ENCODE measurements at regions not wholly inside any gene's neighbourhood (a gene's known extent, or its start where the extent isn't known, plus 50 kb on each side); places are given as distances from the start of the nearest gene placed in this dataset.

DNA sequence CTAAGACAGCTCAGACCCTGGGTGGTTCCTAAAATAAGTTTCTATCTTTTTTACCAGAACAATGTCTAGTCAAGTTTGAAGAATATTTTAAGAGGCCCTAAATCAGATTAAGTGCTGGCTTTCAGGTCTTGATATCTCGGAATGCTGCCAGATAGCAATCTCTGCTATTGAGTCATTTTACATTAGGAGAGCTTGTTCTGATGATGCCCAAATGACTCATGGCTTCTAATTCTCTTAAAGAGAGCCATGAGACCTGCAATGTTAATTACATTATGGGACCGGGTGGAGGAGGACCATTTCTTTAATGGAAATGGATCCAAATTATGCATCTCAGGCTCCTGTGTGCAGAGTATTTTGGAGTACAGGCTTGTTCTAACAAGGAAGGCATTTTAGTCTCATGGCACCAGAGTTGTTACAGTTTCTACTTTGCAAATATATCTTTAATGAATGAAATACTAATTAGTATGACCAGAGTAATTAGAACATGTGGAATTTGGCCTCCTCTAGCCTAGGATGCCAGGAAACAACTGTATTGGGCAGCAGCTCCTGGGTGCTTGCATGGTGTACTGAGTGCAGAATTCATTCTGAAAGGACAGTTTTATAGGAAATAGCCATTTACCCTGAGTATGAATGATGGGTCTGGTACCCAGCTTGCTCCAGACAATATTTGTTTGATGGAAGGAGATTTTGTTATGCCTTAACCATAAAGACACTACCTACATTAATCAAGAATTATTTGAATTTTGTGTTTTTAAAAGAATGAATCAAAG, 94.0 kb upstream of the SULT1C3 start:
- no peak overlapping the region for H3K27ac ChIP-seq (ENCODE audit: insufficient read length, low read depth, low read length)
- H4K20me1 ChIP-seq (ENCODE audit: control insufficient read depth, insufficient read depth, insufficient read length), result no peaks in the 10 kb centered on the region
- WGBS (ENCODE audit: extremely low coverage, insufficient read length, low lambda C conversion rate), result no CpG with 5 or more reads among the region's 2 CpGs
- no peak overlapping the region for H2BK20ac ChIP-seq (ENCODE audit: low read depth, low read length, poor library complexity, severe bottlenecking)
- no peak overlapping the region for H3T11ph ChIP-seq (ENCODE audit: low read length)
- no peak overlapping the region for H3K18ac ChIP-seq (ENCODE audit: insufficient read length, low read depth, low read length)
- TF ChIP-seq, protein P1, sequence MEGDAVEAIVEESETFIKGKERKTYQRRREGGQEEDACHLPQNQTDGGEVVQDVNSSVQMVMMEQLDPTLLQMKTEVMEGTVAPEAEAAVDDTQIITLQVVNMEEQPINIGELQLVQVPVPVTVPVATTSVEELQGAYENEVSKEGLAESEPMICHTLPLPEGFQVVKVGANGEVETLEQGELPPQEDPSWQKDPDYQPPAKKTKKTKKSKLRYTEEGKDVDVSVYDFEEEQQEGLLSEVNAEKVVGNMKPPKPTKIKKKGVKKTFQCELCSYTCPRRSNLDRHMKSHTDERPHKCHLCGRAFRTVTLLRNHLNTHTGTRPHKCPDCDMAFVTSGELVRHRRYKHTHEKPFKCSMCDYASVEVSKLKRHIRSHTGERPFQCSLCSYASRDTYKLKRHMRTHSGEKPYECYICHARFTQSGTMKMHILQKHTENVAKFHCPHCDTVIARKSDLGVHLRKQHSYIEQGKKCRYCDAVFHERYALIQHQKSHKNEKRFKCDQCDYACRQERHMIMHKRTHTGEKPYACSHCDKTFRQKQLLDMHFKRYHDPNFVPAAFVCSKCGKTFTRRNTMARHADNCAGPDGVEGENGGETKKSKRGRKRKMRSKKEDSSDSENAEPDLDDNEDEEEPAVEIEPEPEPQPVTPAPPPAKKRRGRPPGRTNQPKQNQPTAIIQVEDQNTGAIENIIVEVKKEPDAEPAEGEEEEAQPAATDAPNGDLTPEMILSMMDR (conservative IDR thresholded peaks at IDR 0.05), result no peak
- DNase-seq, result no peak
- H2BK120ac ChIP-seq (ENCODE audit: low read depth, low read length, poor library complexity, severe bottlenecking), result no peak overlapping the region
- H3K9ac ChIP-seq (ENCODE audit: extremely low read depth, insufficient read length, low read length), result no peak overlapping the region
- H3K27me3 ChIP-seq (ENCODE audit: insufficient read depth, low read length), result no peaks in the 10 kb centered on the region
- H4K5ac ChIP-seq (ENCODE audit: insufficient read length, low read depth, low read length), result no peak overlapping the region
- no peaks in the 10 kb centered on the region for H3K9me3 Mint-ChIP-seq
- no peaks in the 10 kb centered on the region for H3K4me1 Mint-ChIP-seq
- H3K4me1 ChIP-seq (ENCODE audit: insufficient read depth, low read length), result no peaks in the 10 kb centered on the region
- no peak overlapping the region for H2AK5ac ChIP-seq (ENCODE audit: insufficient read length, low read length)
- H3K27ac Mint-ChIP-seq, result no peak overlapping the region
- H3K79me2 ChIP-seq (ENCODE audit: insufficient read depth, low read length), result no peaks in the 10 kb centered on the region
- no peak overlapping the region for H2BK15ac ChIP-seq (ENCODE audit: low read depth, low read length)
- H3K27me3 Mint-ChIP-seq (ENCODE audit: low read depth), result no peaks in the 10 kb centered on the region
- no peak overlapping the region for H4K8ac ChIP-seq (replicated peaks; ENCODE audit: insufficient read length, low read depth, low read length)
- H2AFZ ChIP-seq (ENCODE audit: low read length), result no peak overlapping the region
- H3K79me1 ChIP-seq (ENCODE audit: insufficient read depth, low read depth, low read length, poor library complexity, severe bottlenecking), result no peaks in the 10 kb centered on the region
- H3K23ac ChIP-seq (ENCODE audit: insufficient read length, low read depth, low read length), result no peak overlapping the region
- no peak overlapping the region for H3K4me2 ChIP-seq (ENCODE audit: insufficient read depth, insufficient read length, low read length)
- no peaks in the 10 kb centered on the region for H3K23me2 ChIP-seq (ENCODE audit: insufficient read length, low read depth, low read length, poor library complexity, severe bottlenecking)
- H3K56ac ChIP-seq (ENCODE audit: insufficient read length, low read depth, low read length), result no peak overlapping the region
- no peak overlapping the region for H3K4ac ChIP-seq (ENCODE audit: low read depth, low read length)
- H3K14ac ChIP-seq (ENCODE audit: insufficient read depth, low read length), result no peak overlapping the region
- no peaks in the 10 kb centered on the region for H3K36me3 Mint-ChIP-seq (ENCODE audit: insufficient read depth in 1 of 3, low read depth in 3 of 3)
- no peak overlapping the region for H4K91ac ChIP-seq (ENCODE audit: insufficient read length, low read depth, low read length)
- no peak overlapping the region for H3K4me3 Mint-ChIP-seq
- H2BK12ac ChIP-seq (ENCODE audit: insufficient read length, low read depth, low read length), result no peak overlapping the region
- H2BK5ac ChIP-seq (ENCODE audit: insufficient read length, low read length), result no peak overlapping the region
- no peaks in the 10 kb centered on the region for H3K9me3 ChIP-seq (ENCODE audit: control insufficient read depth, low read depth, low read length)
